Kidney (tissue), 13 donors: ENCODE measurements at regions not wholly inside any gene's neighbourhood (a gene's known extent, or its start where the extent isn't known, plus 50 kb on each side); places are given as distances from the start of the nearest gene placed in this dataset.

Experiments
- DNase-seq, 5 donors: peaks; one replicate each; pipeline ENCODE4 v3.0.0-alpha.2; 2013 to 2020
- FAIRE-seq: peaks from 2 replicates; lab custom pipeline; 2012; peaks lifted over from hg19 to GRCh38; lab: Jason Lieb, UNC
- H3K27ac ChIP-seq, 2 donors: one replicate each; pipeline ENCODE4 v1.7.0; 2013; ENCODE audit warnings: low read depth in 2 of 2, low read length in 2 of 2, inconsistent platforms in 1 of 2
- H3K27me3 ChIP-seq: one replicate; pipeline ENCODE4 v1.7.1; 2013; ENCODE audit warnings: low read length, inconsistent platforms; ENCODE audit not compliant: control insufficient read depth, insufficient read depth
- H3K36me3 ChIP-seq, 3 donors: one replicate each; pipeline versions ENCODE4 v1.7.0 to v1.7.1; 2013; ENCODE audit warnings: low read length in 3 of 3, control low read depth in 1 of 3, inconsistent platforms in 1 of 3; ENCODE audit not compliant: insufficient read depth in 3 of 3, control insufficient read depth in 2 of 3
- H3K4me1 ChIP-seq, 3 donors: one replicate each; pipeline versions ENCODE4 v1.7.0 to v1.7.1; 2013; ENCODE audit warnings: low read length in 3 of 3, inconsistent platforms in 1 of 3, low read depth in 1 of 3; ENCODE audit not compliant: control insufficient read depth in 2 of 3, insufficient read depth in 2 of 3
- H3K4me3 ChIP-seq, 3 donors: one replicate each; pipeline versions ENCODE4 v1.7.0 to v1.8.1; 2013; ENCODE audit warnings: low read length in 3 of 3, control low read depth in 1 of 3, inconsistent platforms in 1 of 3
- H3K9ac ChIP-seq, 3 donors: one replicate each; pipeline versions ENCODE4 v1.7.0 to v1.7.1; 2013; ENCODE audit warnings: low read length in 3 of 3, control low read depth in 1 of 3, inconsistent platforms in 1 of 3
- H3K9me3 ChIP-seq, 3 donors: one replicate each; pipeline versions ENCODE4 v1.7.0 to v1.7.1; 2013; ENCODE audit warnings: low read length in 3 of 3, control low read depth in 1 of 3, inconsistent platforms in 1 of 3; ENCODE audit not compliant: control insufficient read depth in 2 of 3, insufficient read depth in 1 of 3
- intact Hi-C: fragments of 100-400 bp; cut with DNase I; formaldehyde crosslinking; loops from one replicate; pipeline ENCODE4 v1.11.1; 2022
- TF ChIP-seq, protein P1 (sequence below): IDR thresholded peaks from 3 replicates; pipeline ENCODE4 v1.5.1; 2012; ENCODE audit warnings: mild to moderate bottlenecking, moderate library complexity, borderline replicate concordance; ENCODE audit not compliant: insufficient read depth; ENCODE audit errors: extremely low read depth
- donor health status: control.
- donor health status: control.
- donor health status: control.
- donor health status: control.
- donor health status: control.
- donor health status: DM: yes; HTN: yes; CAD: no.
- donor health status: Normal renal cell carcinoma (clear cell type).

DNA sequence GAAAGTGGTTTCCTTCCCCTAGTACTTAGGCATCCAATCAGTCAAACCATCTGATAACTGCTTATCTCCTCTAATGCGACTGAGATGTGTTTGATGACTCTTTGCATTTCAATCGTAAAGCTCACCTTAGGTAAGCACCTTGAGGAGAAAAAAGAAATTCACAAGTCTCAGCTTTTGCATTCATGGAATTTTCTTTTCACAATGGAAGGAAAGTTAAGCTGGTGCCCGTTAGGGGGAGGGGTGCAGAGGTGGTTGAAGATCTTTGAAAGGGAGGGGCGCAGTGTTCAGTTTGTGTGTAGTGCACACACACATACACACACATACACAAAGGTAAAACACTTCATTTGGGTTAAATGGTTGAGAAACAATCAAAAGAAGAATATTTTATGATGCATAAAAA, 87.1 kb upstream of the SALL4 start:
- Histone ChIP-seq H3K9ac (no peak overlapping the region), H3K36me3 (no peaks in the 10 kb centered on the region), H3K27me3 (no peaks in the 10 kb centered on the region), H3K4me1 (no peaks in the 10 kb centered on the region), H3K9me3 (no peaks in the 10 kb centered on the region), H3K4me3 (no peak overlapping the region), H3K27ac (no peak overlapping the region)
- DNase-seq = no peak
- no peak for FAIRE-seq
- intact Hi-C loops = no loop called here
- TF ChIP-seq, protein P1, sequence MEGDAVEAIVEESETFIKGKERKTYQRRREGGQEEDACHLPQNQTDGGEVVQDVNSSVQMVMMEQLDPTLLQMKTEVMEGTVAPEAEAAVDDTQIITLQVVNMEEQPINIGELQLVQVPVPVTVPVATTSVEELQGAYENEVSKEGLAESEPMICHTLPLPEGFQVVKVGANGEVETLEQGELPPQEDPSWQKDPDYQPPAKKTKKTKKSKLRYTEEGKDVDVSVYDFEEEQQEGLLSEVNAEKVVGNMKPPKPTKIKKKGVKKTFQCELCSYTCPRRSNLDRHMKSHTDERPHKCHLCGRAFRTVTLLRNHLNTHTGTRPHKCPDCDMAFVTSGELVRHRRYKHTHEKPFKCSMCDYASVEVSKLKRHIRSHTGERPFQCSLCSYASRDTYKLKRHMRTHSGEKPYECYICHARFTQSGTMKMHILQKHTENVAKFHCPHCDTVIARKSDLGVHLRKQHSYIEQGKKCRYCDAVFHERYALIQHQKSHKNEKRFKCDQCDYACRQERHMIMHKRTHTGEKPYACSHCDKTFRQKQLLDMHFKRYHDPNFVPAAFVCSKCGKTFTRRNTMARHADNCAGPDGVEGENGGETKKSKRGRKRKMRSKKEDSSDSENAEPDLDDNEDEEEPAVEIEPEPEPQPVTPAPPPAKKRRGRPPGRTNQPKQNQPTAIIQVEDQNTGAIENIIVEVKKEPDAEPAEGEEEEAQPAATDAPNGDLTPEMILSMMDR = no peak

DNA sequence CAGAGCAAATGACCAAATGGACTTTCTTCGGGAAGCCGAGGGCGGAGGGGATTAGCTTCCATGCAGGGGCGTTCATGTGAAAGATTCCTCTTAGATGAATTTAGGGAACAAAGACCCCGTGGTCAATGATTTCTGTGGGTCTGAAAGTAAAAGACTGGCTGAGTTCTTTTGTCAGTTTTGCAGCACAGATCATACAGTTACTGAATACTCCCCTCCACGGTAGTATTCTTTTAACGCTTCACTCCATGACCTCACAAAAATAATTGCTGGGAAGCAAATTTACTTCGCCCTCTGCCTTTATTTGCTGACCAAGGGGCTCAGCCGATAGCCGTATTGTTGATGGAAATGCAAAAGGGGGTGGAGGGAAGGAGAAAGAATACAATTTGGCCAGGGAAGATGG, 86.0 kb upstream of the SALL4 start:
- no peaks in the 10 kb centered on the region for H3K4me1 ChIP-seq
- H3K36me3 ChIP-seq = no peaks in the 10 kb centered on the region
- H3K27me3 ChIP-seq = no peaks in the 10 kb centered on the region
- FAIRE-seq (no peak), DNase-seq (peak in 1 of 5 donors; percentile 13)
- H3K9ac ChIP-seq = no peak overlapping the region
- no peak overlapping the region for H3K4me3 ChIP-seq
- H3K9me3 ChIP-seq = no peaks in the 10 kb centered on the region
- no peak overlapping the region for H3K27ac ChIP-seq
- intact Hi-C loops = no loop called here
- TF ChIP-seq, protein P1 = no peak

DNA sequence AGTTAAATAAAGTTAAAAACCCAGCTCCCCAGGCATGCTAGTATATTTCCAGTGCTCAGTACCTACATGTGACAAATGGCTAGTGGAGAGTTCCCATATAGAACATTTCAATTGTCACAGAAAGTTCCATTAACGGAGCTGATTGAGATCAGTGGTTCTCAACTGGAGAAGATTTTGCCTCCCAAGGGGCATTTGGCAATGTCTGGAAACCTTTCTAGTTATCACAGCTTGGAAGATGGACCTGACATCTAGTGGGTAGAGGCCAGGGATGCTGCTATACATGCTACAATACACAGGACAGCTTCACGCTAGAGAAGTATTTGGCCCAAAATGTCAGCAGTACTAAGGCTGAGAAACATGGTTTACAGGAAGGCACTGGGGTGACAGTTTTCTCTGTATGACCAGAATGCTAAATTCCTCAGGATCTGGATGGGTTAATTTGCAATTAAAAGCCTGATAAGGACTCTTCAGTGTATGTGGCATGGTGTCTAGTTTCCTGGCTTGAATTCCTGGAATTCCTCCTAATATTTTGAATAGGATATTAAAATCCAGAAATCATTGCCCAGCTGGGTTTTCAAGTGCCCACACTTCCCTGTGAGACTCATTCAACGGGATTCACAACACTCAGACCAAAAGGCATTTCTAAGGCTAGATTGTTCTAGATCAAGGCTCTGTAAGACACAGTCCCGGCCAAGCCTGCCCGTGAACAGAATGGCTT, 84.7 kb upstream of the SALL4 start:
- Histone ChIP-seq H3K9ac (no peak overlapping the region), H3K4me1 (no peaks in the 10 kb centered on the region), H3K4me3 (no peak overlapping the region), H3K27ac (no peak overlapping the region), H3K27me3 (no peaks in the 10 kb centered on the region), H3K9me3 (no peaks in the 10 kb centered on the region), H3K36me3 (no peaks in the 10 kb centered on the region)
- DNase-seq (peak in 1 of 5 donors; percentile 15), FAIRE-seq (no peak)
- intact Hi-C loops = no loop called here
- TF ChIP-seq, protein P1 = no peak

DNA sequence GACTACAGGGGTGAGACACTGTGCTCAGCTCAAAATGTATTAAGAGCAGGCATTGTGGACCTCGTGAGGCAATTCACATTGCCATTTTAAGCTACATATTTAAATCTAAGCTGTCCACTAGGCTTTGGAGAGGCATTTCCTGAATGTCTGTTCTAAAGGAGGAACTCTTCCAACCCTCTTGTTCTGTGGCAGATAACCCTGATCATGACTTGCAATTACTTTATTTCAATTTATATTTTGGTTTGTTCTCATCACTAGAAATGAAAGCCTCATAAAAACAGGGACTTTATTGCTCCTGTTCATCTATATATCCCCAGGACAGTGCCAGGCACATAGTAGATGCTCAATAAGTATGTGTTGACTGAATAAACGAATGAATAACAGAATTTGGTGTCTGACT, 84.0 kb upstream of the SALL4 start:
- H3K27ac ChIP-seq = no peak overlapping the region
- no peaks in the 10 kb centered on the region for H3K36me3 ChIP-seq
- intact Hi-C loops = no loop called here
- no peak for DNase-seq
- no peaks in the 10 kb centered on the region for H3K4me1 ChIP-seq
- no peaks in the 10 kb centered on the region for H3K9me3 ChIP-seq
- TF ChIP-seq, protein P1 = no peak
- no peaks in the 10 kb centered on the region for H3K27me3 ChIP-seq
- no peak overlapping the region for H3K9ac ChIP-seq
- FAIRE-seq = no peak
- H3K4me3 ChIP-seq = no peak overlapping the region
